ENCODE measurements at regions not wholly inside any gene's neighbourhood (a gene's known extent, or its start where the extent isn't known, plus 50 kb on each side); places are given as distances from the start of the nearest gene placed in this dataset.

DNA sequence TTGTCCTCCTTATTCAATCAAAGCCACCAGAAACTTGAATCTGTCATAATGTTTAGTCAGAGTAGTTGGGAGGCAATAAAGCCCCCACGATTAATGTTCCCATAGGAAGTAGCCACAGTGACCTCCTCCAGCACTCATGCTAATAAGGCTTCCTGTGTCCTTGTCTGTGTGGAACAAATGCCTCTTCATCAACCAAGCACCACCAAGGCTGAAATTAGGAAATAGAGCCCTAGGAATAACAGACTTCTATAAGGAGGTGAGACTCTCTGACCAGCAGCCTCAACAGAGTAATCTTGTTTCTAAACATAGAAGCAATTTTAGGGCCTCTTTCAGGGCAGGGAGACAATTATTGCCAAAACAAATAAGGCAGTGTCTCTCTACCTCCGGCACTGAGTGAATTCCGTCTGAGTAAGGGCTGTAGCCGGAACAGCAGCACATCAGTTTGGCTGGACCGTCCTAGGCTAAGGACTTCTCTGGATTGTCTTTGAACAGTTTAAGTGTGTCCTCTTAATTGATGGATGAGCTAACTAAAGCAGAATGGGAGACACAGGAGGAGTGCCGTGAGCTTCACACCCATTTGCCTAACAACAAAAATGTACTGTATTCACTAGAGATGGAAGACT is 329.2 kb upstream of the HAND2 start:
- no peaks in the 10 kb centered on the region for H3K4me1 ChIP-seq (ENCODE audit: control insufficient read depth, insufficient read depth, low read length)
- no peak overlapping the region for H3K4me3 ChIP-seq (ENCODE audit: low read length)
- no peaks in the 10 kb centered on the region for H3K9me3 ChIP-seq (ENCODE audit: control insufficient read depth, insufficient read depth, low read length)
- H3K27ac ChIP-seq (ENCODE audit: low read length), result no peak overlapping the region
- no peak for DNase-seq (ENCODE audit: low read depth, low spot score)
- no peaks in the 10 kb centered on the region for H3K36me3 ChIP-seq (ENCODE audit: control insufficient read depth, insufficient read depth, low read length)
- no peaks in the 10 kb centered on the region for H3K27me3 ChIP-seq (ENCODE audit: control insufficient read depth, insufficient read depth, low read length)
- WGBS (ENCODE audit: insufficient coverage, insufficient read length), result no CpG with 5 or more reads among the region's 6 CpGs

DNA sequence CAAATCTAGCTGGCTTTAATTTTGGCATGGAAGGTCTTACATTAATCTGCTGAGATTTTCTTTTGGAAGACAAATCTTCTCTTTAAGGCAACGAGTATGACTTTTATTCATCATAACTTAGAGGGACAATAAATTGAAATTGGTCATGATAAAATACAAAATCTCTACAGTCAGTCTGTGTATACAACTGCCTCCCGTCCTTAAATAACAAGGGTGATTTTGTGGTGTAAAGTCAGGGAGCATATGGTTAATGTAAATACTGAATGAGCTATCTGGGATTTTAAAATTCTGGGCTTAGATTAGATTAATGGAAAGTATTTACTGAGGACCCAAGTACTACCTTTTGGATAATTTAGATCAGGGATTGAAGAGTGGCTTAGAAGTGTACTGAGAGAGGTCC is 328.4 kb upstream of the HAND2 start:
- no peak overlapping the region for H3K4me3 ChIP-seq (ENCODE audit: low read length)
- no peak for DNase-seq (ENCODE audit: low read depth, low spot score)
- H3K9me3 ChIP-seq (ENCODE audit: control insufficient read depth, insufficient read depth, low read length), result no peaks in the 10 kb centered on the region

GRCh38 chr4:173857828-173858227 is 327.8 kb upstream of the HAND2 start:
- no peaks in the 10 kb centered on the region for H3K9me3 ChIP-seq (ENCODE audit: control insufficient read depth, insufficient read depth, low read length)
- H3K27ac ChIP-seq (ENCODE audit: low read length), result no peak overlapping the region
- H3K4me3 ChIP-seq (ENCODE audit: low read length), result no peak overlapping the region
- no peaks in the 10 kb centered on the region for H3K36me3 ChIP-seq (ENCODE audit: control insufficient read depth, insufficient read depth, low read length)
- no CpG with 5 or more reads among the region's 1 CpG for WGBS (ENCODE audit: insufficient coverage, insufficient read length)
- DNase-seq (ENCODE audit: low read depth, low spot score), result no peak
- no peaks in the 10 kb centered on the region for H3K27me3 ChIP-seq (ENCODE audit: control insufficient read depth, insufficient read depth, low read length)
- H3K4me1 ChIP-seq (ENCODE audit: control insufficient read depth, insufficient read depth, low read length), result no peaks in the 10 kb centered on the region

More for the DNA sequence above, 328.4 kb upstream of the HAND2 start:
- Histone ChIP-seq H3K27ac (ENCODE audit: low read length) (no peak overlapping the region), H3K27me3 (ENCODE audit: control insufficient read depth, insufficient read depth, low read length) (no peaks in the 10 kb centered on the region), H3K36me3 (ENCODE audit: control insufficient read depth, insufficient read depth, low read length) (no peaks in the 10 kb centered on the region), H3K4me1 (ENCODE audit: control insufficient read depth, insufficient read depth, low read length) (no peaks in the 10 kb centered on the region)
- WGBS (ENCODE audit: insufficient coverage, insufficient read length), result no CpG with 5 or more reads among the region's 2 CpGs

DNA sequence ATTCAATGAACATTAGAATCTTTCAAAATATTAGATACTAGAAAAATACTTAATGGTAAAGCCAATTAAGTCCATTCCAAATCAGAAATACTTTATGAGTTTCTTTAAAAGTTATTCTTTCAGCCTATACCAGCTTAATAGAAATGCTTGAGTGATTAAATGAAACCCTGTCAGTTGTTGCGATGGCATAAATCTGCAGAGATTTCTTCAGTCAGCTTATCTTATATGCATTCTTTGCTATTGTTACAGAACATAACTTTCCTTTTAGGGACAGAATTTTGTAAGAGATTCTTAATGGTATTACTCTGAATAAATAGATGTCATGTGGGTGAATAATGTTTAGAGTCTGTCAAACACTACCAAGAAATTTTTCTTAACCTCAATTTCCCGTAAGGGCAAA is 325.0 kb upstream of the HAND2 start:
- Histone ChIP-seq H3K27me3 (ENCODE audit: control insufficient read depth, insufficient read depth, low read length) (no peaks in the 10 kb centered on the region), H3K36me3 (ENCODE audit: control insufficient read depth, insufficient read depth, low read length) (no peaks in the 10 kb centered on the region), H3K9me3 (ENCODE audit: control insufficient read depth, insufficient read depth, low read length) (no peaks in the 10 kb centered on the region), H3K4me1 (ENCODE audit: control insufficient read depth, insufficient read depth, low read length) (no peaks in the 10 kb centered on the region), H3K4me3 (ENCODE audit: low read length) (no peak overlapping the region), H3K27ac (ENCODE audit: low read length) (no peak overlapping the region)
- DNase-seq (ENCODE audit: low read depth, low spot score), result no peak
- WGBS (ENCODE audit: insufficient coverage, insufficient read length), result no CpG with 5 or more reads among the region's 2 CpGs

GRCh38 chr4:173852775-173853174 is 322.7 kb upstream of the HAND2 start:
- no peaks in the 10 kb centered on the region for H3K4me1 ChIP-seq (ENCODE audit: control insufficient read depth, insufficient read depth, low read length)
- DNase-seq (ENCODE audit: low read depth, low spot score), result no peak
- H3K27ac ChIP-seq (ENCODE audit: low read length), result no peak overlapping the region
- WGBS (ENCODE audit: insufficient coverage, insufficient read length), result no CpG with 5 or more reads among the region's 6 CpGs
- no peaks in the 10 kb centered on the region for H3K9me3 ChIP-seq (ENCODE audit: control insufficient read depth, insufficient read depth, low read length)
- no peaks in the 10 kb centered on the region for H3K36me3 ChIP-seq (ENCODE audit: control insufficient read depth, insufficient read depth, low read length)
- H3K4me3 ChIP-seq (ENCODE audit: low read length), result no peak overlapping the region
- no peaks in the 10 kb centered on the region for H3K27me3 ChIP-seq (ENCODE audit: control insufficient read depth, insufficient read depth, low read length)

DNA sequence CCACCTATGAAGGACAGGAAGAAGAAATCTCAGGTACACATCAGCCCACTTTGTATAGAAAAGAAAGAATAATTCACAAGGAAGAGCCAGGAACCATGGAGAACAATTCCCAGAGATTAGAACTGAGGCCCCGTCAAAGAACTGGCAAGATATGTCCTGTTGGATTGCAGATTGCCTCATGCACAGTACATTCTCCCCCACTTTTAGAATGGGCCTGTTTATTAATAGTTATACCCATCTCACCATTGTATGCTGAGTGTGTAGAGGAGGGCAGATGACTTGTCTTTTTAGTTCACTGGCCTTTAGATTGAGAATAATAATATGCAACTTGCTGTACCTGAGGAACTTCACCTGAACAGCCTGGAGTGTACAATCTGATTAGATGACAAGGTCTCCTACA is 315.6 kb upstream of the HAND2 start:
- Histone ChIP-seq H3K9me3 (ENCODE audit: control insufficient read depth, insufficient read depth, low read length) (no peaks in the 10 kb centered on the region), H3K36me3 (ENCODE audit: control insufficient read depth, insufficient read depth, low read length) (no peaks in the 10 kb centered on the region), H3K27me3 (ENCODE audit: control insufficient read depth, insufficient read depth, low read length) (no peaks in the 10 kb centered on the region), H3K27ac (ENCODE audit: low read length) (no peak overlapping the region), H3K4me3 (ENCODE audit: low read length) (no peak overlapping the region), H3K4me1 (ENCODE audit: control insufficient read depth, insufficient read depth, low read length) (no peaks in the 10 kb centered on the region)
- WGBS (ENCODE audit: insufficient coverage, insufficient read length), result no CpG with 5 or more reads among the region's 1 CpG
- no peak for DNase-seq (ENCODE audit: low read depth, low spot score)

DNA sequence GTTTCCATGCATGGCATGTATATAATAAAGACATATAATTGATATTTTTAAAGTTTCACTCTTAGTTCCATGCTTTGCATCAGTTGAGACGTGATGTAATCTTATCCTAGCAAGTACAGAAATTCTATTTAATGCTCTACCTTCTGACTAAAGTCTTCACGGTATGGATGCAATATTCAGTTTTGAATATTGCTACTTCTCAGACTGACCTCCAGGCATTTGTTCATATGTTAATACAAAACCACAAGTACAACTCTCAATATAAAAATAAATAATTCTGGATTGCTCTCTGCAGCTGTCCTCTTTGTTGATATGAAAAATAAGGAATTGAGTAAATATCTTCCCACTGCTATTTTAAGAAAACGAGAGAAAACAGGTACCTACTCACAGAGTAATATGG is 309.8 kb upstream of the HAND2 start:
- Histone ChIP-seq H3K9me3 (ENCODE audit: control insufficient read depth, insufficient read depth, low read length) (no peaks in the 10 kb centered on the region), H3K27me3 (ENCODE audit: control insufficient read depth, insufficient read depth, low read length) (no peaks in the 10 kb centered on the region), H3K36me3 (ENCODE audit: control insufficient read depth, insufficient read depth, low read length) (no peaks in the 10 kb centered on the region), H3K27ac (ENCODE audit: low read length) (no peak overlapping the region), H3K4me3 (ENCODE audit: low read length) (no peak overlapping the region), H3K4me1 (ENCODE audit: control insufficient read depth, insufficient read depth, low read length) (no peaks in the 10 kb centered on the region)
- no peak for DNase-seq (ENCODE audit: low read depth, low spot score)
- WGBS (ENCODE audit: insufficient coverage, insufficient read length), result no CpG with 5 or more reads among the region's 3 CpGs

DNA sequence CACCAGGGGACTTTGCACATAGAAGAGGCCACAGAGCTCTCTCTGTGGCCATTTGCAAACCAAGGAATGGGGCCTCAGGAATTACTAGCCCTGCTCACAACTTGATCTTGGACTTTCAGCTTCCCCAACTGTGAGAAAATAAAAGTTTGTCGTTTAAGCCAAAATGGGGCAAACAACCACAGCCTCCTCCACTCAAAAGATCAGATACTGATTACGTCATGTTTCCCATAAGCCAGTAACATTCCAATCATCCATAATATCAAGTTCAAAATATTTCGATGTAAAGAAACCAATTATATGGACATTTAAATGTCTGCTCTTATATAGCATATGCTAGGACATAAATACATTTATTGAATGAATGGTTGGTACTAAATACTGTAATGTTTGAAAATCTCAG is 307.5 kb upstream of the HAND2 start:
- H3K27me3 ChIP-seq (ENCODE audit: control insufficient read depth, insufficient read depth, low read length), result no peaks in the 10 kb centered on the region
- DNase-seq (ENCODE audit: low read depth, low spot score), result no peak
- no peaks in the 10 kb centered on the region for H3K9me3 ChIP-seq (ENCODE audit: control insufficient read depth, insufficient read depth, low read length)
- H3K4me3 ChIP-seq (ENCODE audit: low read length), result no peak overlapping the region
- H3K27ac ChIP-seq (ENCODE audit: low read length), result no peak overlapping the region
- no peaks in the 10 kb centered on the region for H3K4me1 ChIP-seq (ENCODE audit: control insufficient read depth, insufficient read depth, low read length)
- no CpG with 5 or more reads among the region's 3 CpGs for WGBS (ENCODE audit: insufficient coverage, insufficient read length)
- H3K36me3 ChIP-seq (ENCODE audit: control insufficient read depth, insufficient read depth, low read length), result no peaks in the 10 kb centered on the region

- Histone ChIP-seq H3K9me3 (ENCODE audit: control insufficient read depth, insufficient read depth, low read length) (no peaks in the 10 kb centered on the region), H3K27me3 (ENCODE audit: control insufficient read depth, insufficient read depth, low read length) (no peaks in the 10 kb centered on the region), H3K36me3 (ENCODE audit: control insufficient read depth, insufficient read depth, low read length) (no peaks in the 10 kb centered on the region), H3K27ac (ENCODE audit: low read length) (no peak overlapping the region), H3K4me3 (ENCODE audit: low read length) (no peak overlapping the region), H3K4me1 (ENCODE audit: control insufficient read depth, insufficient read depth, low read length) (no peaks in the 10 kb centered on the region)
- no CpG with 5 or more reads among the region's 4 CpGs for WGBS (ENCODE audit: insufficient coverage, insufficient read length)
- DNase-seq (ENCODE audit: low read depth, low spot score), result no peak
Measured at GRCh38 chr4:173835903-173836302, 305.9 kb upstream of the HAND2 start.

GRCh38 chr4:173834151-173834550 is 304.1 kb upstream of the HAND2 start:
- Histone ChIP-seq H3K27me3 (ENCODE audit: control insufficient read depth, insufficient read depth, low read length) (no peaks in the 10 kb centered on the region), H3K4me3 (ENCODE audit: low read length) (no peak overlapping the region), H3K9me3 (ENCODE audit: control insufficient read depth, insufficient read depth, low read length) (no peaks in the 10 kb centered on the region), H3K4me1 (ENCODE audit: control insufficient read depth, insufficient read depth, low read length) (no peaks in the 10 kb centered on the region), H3K27ac (ENCODE audit: low read length) (no peak overlapping the region), H3K36me3 (ENCODE audit: control insufficient read depth, insufficient read depth, low read length) (no peaks in the 10 kb centered on the region)
- no peak for DNase-seq (ENCODE audit: low read depth, low spot score)
- WGBS (ENCODE audit: insufficient coverage, insufficient read length), result no CpG with 5 or more reads among the region's 1 CpG

GRCh38 chr4:173829565-173829964 is 299.5 kb upstream of the HAND2 start:
- H3K4me3 ChIP-seq (ENCODE audit: low read length), result no peak overlapping the region
- no peaks in the 10 kb centered on the region for H3K4me1 ChIP-seq (ENCODE audit: control insufficient read depth, insufficient read depth, low read length)
- H3K36me3 ChIP-seq (ENCODE audit: control insufficient read depth, insufficient read depth, low read length), result no peaks in the 10 kb centered on the region
- H3K27ac ChIP-seq (ENCODE audit: low read length), result no peak overlapping the region
- no peaks in the 10 kb centered on the region for H3K9me3 ChIP-seq (ENCODE audit: control insufficient read depth, insufficient read depth, low read length)
- DNase-seq (ENCODE audit: low read depth, low spot score), result no peak
- no CpG with 5 or more reads among the region's 4 CpGs for whole genome bisulfite sequencing (ENCODE audit: insufficient coverage, insufficient read length)
- H3K27me3 ChIP-seq (ENCODE audit: control insufficient read depth, insufficient read depth, low read length), result no peaks in the 10 kb centered on the region

All from iPS DF 6.9 (cell line).